Kidney epithelial cell (primary cell): ENCODE measurements at regions not wholly inside any gene's neighbourhood (a gene's known extent, or its start where the extent isn't known, plus 50 kb on each side); places are given as distances from the start of the nearest gene placed in this dataset.
A peak's percentile ranks its signal among the peaks of the same experiment; 100 is the strongest.

ENCODE experiments used
- DNase-seq: peaks from one replicate; pipeline ENCODE4 v3.0.0-alpha.2; 2010; ENCODE audit warnings: low read depth
- H3K27me3 ChIP-seq: 2 replicates; pipeline ENCODE4 v1.6.0; 2011; ENCODE audit warnings: low read length; ENCODE audit not compliant: control insufficient read depth, insufficient read depth
- H3K36me3 ChIP-seq: 2 replicates; pipeline ENCODE4 v1.5.1; 2011; ENCODE audit warnings: low read length; ENCODE audit not compliant: control insufficient read depth, insufficient read depth
- H3K4me3 ChIP-seq: 2 replicates; pipeline ENCODE4 v1.5.1; 2011; ENCODE audit warnings: low read depth, mild to moderate bottlenecking, control low read depth, low read length
- TF ChIP-seq, protein P1 (sequence below): IDR thresholded peaks from 2 replicates; pipeline ENCODE4 v1.5.1; 2011; ENCODE audit warnings: mild to moderate bottlenecking, moderate library complexity, low read length, control low read depth, inconsistent platforms; ENCODE audit not compliant: insufficient read depth, poor library complexity, severe bottlenecking

DNA sequence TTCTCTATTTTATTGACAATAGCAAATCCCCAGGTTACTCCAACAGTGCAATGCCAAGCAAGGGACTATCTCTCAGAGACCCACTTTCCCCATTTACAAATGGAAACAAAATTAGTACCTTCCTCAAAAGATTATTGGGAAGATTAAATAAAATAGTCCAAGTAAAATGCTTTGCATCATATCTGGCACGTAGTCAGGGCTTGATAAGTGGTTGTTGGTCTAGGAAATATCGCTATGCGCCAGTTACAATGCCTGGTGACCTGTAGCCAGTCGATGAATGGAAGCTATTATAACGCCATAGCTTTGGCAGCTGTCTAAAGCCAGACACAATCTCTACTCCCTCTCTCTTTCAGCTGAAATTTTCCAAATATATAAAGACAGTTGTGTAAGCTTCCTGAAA is 220.3 kb downstream of the RAP2A start:
- no peak overlapping the region for H3K4me3 ChIP-seq
- TF ChIP-seq, protein P1, sequence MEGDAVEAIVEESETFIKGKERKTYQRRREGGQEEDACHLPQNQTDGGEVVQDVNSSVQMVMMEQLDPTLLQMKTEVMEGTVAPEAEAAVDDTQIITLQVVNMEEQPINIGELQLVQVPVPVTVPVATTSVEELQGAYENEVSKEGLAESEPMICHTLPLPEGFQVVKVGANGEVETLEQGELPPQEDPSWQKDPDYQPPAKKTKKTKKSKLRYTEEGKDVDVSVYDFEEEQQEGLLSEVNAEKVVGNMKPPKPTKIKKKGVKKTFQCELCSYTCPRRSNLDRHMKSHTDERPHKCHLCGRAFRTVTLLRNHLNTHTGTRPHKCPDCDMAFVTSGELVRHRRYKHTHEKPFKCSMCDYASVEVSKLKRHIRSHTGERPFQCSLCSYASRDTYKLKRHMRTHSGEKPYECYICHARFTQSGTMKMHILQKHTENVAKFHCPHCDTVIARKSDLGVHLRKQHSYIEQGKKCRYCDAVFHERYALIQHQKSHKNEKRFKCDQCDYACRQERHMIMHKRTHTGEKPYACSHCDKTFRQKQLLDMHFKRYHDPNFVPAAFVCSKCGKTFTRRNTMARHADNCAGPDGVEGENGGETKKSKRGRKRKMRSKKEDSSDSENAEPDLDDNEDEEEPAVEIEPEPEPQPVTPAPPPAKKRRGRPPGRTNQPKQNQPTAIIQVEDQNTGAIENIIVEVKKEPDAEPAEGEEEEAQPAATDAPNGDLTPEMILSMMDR, result no peak
- H3K36me3 ChIP-seq, result no peaks in the 10 kb centered on the region
- no peak for DNase-seq
- no peaks in the 10 kb centered on the region for H3K27me3 ChIP-seq

DNA sequence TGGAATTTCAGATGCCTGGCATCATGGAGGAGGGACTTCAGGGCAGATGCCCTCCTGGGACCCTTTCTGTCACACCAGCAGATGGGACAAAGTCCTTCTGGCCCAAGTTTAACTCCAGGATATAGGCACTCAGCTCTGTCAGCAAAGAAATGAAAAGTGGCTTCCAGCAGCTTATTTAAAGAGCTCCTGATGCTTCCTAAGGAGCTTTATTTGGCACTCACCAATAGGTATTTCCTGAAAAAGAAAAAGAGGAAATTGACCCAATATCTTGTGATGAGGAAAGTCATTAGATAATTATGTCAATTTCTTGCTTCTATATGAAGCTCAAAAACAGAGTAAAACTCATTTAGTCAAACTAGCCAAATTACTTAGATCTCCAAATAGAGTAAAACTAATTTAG is 224.6 kb downstream of the RAP2A start:
- DNase-seq, result no peak
- Histone ChIP-seq H3K4me3 (no peak overlapping the region), H3K27me3 (no peaks in the 10 kb centered on the region), H3K36me3 (no peaks in the 10 kb centered on the region)
- TF ChIP-seq, protein P1, result no peak

DNA sequence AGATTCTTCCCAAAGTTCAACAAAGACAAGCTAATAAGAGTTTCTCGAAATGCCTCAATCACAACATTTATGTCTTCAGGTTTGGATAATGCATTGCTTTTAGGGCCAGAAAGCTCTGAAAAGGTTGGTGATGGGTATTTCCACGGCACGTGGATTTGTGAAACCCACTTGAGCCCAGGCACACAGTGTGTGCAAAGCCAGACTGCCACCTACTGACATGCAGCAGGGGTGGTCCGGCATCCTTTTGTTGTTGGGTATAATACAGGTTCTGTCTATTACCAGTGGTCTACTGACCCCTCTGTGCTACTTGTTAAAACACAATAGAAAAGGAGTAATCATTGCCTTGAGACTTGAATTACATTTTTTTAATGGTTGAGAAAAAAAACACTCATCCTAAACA is 225.6 kb downstream of the RAP2A start:
- no peak overlapping the region for H3K4me3 ChIP-seq
- DNase-seq, result no peak
- TF ChIP-seq, protein P1, result peak; percentile 36
- H3K27me3 ChIP-seq, result no peaks in the 10 kb centered on the region
- H3K36me3 ChIP-seq, result no peaks in the 10 kb centered on the region

DNA sequence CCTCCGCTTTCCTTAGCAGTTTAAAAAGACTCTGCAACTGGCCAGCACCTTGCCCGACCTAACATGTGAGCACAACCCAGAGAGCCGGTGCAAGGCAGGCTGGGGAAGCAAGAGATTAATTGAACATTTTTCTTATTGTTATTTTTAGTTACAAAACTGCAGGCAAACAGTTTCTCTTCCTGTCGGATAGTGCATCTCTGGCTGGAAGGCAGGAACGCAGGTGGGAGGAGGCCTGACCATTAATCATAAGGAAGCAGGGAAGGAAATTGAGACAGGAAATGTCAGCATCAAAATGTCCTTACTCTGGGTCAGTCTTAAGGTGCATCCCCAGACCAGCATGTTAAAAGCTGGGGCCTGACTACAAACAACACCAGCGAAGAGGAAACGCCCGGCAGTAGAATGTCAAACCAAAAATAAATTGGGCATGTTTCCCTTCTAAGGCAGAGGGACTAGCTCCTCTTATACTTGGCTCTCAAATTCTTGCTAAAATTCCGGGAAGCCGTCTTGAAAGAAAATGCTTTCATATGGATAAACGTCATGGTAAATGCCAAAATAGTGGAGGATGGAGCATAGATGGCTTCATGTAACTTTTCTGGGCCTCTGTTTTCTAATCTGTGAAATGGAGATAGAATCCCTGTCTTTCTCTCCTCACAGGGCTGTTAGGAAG is 226.8 kb downstream of the RAP2A start:
- DNase-seq, result no peak
- Histone ChIP-seq H3K4me3 (no peak overlapping the region), H3K36me3 (no peaks in the 10 kb centered on the region), H3K27me3 (no peaks in the 10 kb centered on the region)
- TF ChIP-seq, protein P1, result no peak

DNA sequence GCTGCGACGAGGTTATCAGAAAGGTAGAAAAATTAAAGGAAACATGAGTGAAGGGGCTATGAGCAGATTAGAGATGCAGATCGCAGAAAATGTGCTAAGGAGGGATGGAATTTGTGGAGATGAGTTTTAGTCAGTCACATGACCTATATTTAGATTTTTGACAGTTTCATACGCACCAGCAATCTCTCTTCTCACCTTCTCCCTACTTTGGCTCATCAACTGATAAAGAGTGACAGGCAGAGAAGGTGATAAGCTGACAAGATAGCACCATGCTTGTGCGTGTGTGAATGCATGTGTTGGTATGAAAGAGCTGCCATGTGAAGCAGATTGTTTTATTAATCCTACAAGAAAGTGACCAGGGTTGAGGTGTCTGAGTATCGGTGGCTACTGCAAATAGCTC is 252.6 kb downstream of the RAP2A start:
- TF ChIP-seq, protein P1, result no peak
- no peaks in the 10 kb centered on the region for H3K36me3 ChIP-seq
- H3K4me3 ChIP-seq, result no peak overlapping the region
- no peak for DNase-seq
- H3K27me3 ChIP-seq, result no peaks in the 10 kb centered on the region

DNA sequence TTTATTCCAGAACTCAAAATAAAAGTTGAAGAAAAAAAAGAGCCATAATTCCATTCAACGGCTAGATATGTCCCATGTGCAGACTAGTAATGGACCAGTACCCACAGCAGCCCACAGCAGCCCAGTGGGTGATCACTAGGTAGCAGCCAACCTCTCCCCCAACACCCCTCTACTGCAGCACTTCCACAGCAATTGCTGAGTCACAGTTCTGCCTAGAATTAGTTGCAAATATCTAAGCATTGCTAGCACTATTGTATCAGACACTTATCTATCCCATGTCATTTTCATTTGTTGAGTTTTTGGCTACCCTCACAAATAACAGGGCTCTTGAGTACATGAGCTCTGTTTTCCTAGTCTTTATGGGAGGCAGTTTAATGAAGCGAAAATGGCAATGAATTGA is 258.7 kb downstream of the RAP2A start:
- no peak for DNase-seq
- H3K27me3 ChIP-seq, result no peaks in the 10 kb centered on the region
- no peaks in the 10 kb centered on the region for H3K36me3 ChIP-seq
- TF ChIP-seq, protein P1, result no peak
- no peak overlapping the region for H3K4me3 ChIP-seq
